ENCODE measurements at regions not wholly inside any gene's neighbourhood (a gene's known extent, or its start where the extent isn't known, plus 50 kb on each side); places are given as distances from the start of the nearest gene placed in this dataset.

- in situ Hi-C loops (cut with HindIII; ENCODE audit: low pct_ligation_motif_present, low sequenced_read_pairs) = no loop called here
- DNase-seq = no peak
- Histone ChIP-seq H3K27ac (no peak overlapping the region), H3K27me3 (replicated peaks) (no peaks in the 10 kb centered on the region), H3K4me3 (ENCODE audit: low read depth, low read length) (no peak overlapping the region), H3K36me3 (replicated peaks) (no peaks in the 10 kb centered on the region)
- TF ChIP-seq CTCF (IDR thresholded peaks at IDR 0.05; ENCODE audit: low read depth, low read length, missing control alignments) = no peak
Observed at GRCh38 chr20:50404419-50405234, 105.6 kb upstream of the PTPN1 start.

GRCh38 chr20:50405235-50405914, 104.8 kb upstream of the PTPN1 start:
- H3K36me3 ChIP-seq (replicated peaks) = no peaks in the 10 kb centered on the region
- TF ChIP-seq CTCF (IDR thresholded peaks at IDR 0.05; ENCODE audit: low read depth, low read length, missing control alignments) = no peak
- in situ Hi-C loops (cut with HindIII; ENCODE audit: low pct_ligation_motif_present, low sequenced_read_pairs) = no loop called here
- H3K27ac ChIP-seq = no peak overlapping the region
- H3K4me3 ChIP-seq (ENCODE audit: low read depth, low read length) = no peak overlapping the region
- H3K27me3 ChIP-seq (replicated peaks) = no peaks in the 10 kb centered on the region
- DNase-seq = no peak

- in situ Hi-C loops (cut with HindIII; ENCODE audit: low pct_ligation_motif_present, low sequenced_read_pairs) = no loop called here
- H3K27ac ChIP-seq = no peak overlapping the region
- H3K4me3 ChIP-seq (ENCODE audit: low read depth, low read length) = no peak overlapping the region
- TF ChIP-seq CTCF (IDR thresholded peaks at IDR 0.05; ENCODE audit: low read depth, low read length, missing control alignments) = no peak
- no peaks in the 10 kb centered on the region for H3K36me3 ChIP-seq (replicated peaks)
- DNase-seq = no peak
- H3K27me3 ChIP-seq (replicated peaks) = no peaks in the 10 kb centered on the region
Observed at GRCh38 chr20:50405915-50406609, 104.1 kb upstream of the PTPN1 start.

GRCh38 chr20:50406610-50407136, 103.5 kb upstream of the PTPN1 start:
- Histone ChIP-seq H3K36me3 (replicated peaks) (no peaks in the 10 kb centered on the region), H3K4me3 (ENCODE audit: low read depth, low read length) (no peak overlapping the region), H3K27me3 (replicated peaks) (no peaks in the 10 kb centered on the region), H3K27ac (no peak overlapping the region)
- no peak for DNase-seq
- TF ChIP-seq CTCF (IDR thresholded peaks at IDR 0.05; ENCODE audit: low read depth, low read length, missing control alignments) = no peak
- in situ Hi-C loops (cut with HindIII; ENCODE audit: low pct_ligation_motif_present, low sequenced_read_pairs) = no loop called here

- no peak for DNase-seq
Observed at GRCh38 chr20:50408526-50409364, 101.4 kb upstream of the PTPN1 start.

More at GRCh38 chr20:50408526-50409364, 101.4 kb upstream of the PTPN1 start:
- no peak for TF ChIP-seq CTCF (IDR thresholded peaks at IDR 0.05; ENCODE audit: low read depth, low read length, missing control alignments)
- Histone ChIP-seq H3K27ac (no peak overlapping the region), H3K4me3 (ENCODE audit: low read depth, low read length) (no peak overlapping the region), H3K36me3 (replicated peaks) (no peaks in the 10 kb centered on the region), H3K27me3 (replicated peaks) (no peaks in the 10 kb centered on the region)
- in situ Hi-C loops (cut with HindIII; ENCODE audit: low pct_ligation_motif_present, low sequenced_read_pairs) = no loop called here
